ENCODE measurements at regions not wholly inside any gene's neighbourhood (a gene's known extent, or its start where the extent isn't known, plus 50 kb on each side); places are given as distances from the start of the nearest gene placed in this dataset.

- no peaks in the 10 kb centered on the region for H3K4me1 Mint-ChIP-seq
- H3K27me3 Mint-ChIP-seq, result no peaks in the 10 kb centered on the region
- no peak for ATAC-seq (ENCODE audit: low read depth)
- no peak overlapping the region for H3K27ac Mint-ChIP-seq
- ChIA-PET POLR2A (no interaction called here), CTCF (no interaction called here)
- DNase-seq, result no peak
- no peak overlapping the region for H3K4me3 Mint-ChIP-seq
- intact Hi-C loops (cut with micrococcal nuclease), result no loop called here
- H3K36me3 Mint-ChIP-seq (ENCODE audit: low read depth), result no peaks in the 10 kb centered on the region
- H3K9me3 Mint-ChIP-seq, result no peaks in the 10 kb centered on the region
- no peak for TF ChIP-seq CTCF (IDR thresholded peaks at IDR 0.05)
Observed at GRCh38 chr5:67377631-67378030, 181.0 kb upstream of the CD180 start.

DNA sequence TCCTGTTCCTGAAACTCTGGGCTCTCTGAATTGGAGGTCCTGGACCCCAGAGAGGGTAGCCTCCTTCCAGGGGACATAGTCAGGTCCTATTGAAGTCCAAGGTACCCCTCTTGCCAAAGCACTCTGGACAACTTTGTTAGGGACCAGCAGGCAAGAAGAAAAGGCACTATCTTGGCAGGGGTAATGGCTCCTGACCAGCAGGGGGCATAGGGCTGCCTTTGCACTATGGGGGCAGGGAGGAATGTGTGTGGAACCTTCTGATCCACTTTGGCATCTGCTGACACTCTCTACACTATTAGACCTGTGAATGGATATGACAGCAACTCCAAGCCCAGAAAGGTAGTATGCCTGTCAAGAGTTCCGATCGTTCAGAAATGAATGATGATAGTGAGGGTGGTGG is 179.0 kb upstream of the CD180 start:
- intact Hi-C loops (cut with micrococcal nuclease), result no loop called here
- H3K36me3 Mint-ChIP-seq (ENCODE audit: low read depth), result no peaks in the 10 kb centered on the region
- TF ChIP-seq CTCF (IDR thresholded peaks at IDR 0.05), result no peak

DNA sequence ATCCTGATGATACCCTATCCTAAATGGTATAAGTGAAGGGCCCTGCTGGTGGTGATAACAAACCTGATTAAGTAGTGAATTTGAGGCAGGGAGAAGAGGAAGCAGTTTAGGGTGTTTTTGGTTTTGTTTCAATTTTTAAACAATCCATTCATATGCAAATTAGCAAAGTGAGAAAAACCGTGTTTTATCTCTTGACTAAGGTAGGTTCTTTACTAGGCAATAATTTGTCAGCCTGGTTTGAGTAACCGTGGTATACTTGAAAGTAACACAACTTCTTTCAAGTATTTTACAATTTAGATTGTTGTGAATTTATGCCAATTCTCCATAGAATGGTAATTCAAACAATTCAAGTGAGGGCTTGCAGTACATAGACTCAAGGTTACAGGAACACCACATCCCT is 177.8 kb upstream of the CD180 start:
- H3K27me3 Mint-ChIP-seq, result peaks cover under 1% of the 10 kb centered on the region
- ATAC-seq (ENCODE audit: low read depth) (no peak), DNase-seq (no peak)
- no peaks in the 10 kb centered on the region for H3K36me3 Mint-ChIP-seq (ENCODE audit: low read depth)
- H3K4me3 Mint-ChIP-seq, result no peak overlapping the region
- H3K27ac Mint-ChIP-seq, result no peak overlapping the region
- no peaks in the 10 kb centered on the region for H3K4me1 Mint-ChIP-seq
- TF ChIP-seq CTCF (IDR thresholded peaks at IDR 0.05), result no peak
- ChIA-PET POLR2A (no interaction called here), CTCF (no interaction called here)
- H3K9me3 Mint-ChIP-seq, result no peaks in the 10 kb centered on the region
- intact Hi-C loops (cut with micrococcal nuclease), result no loop called here

More for the DNA sequence above, 179.0 kb upstream of the CD180 start:
- DNase-seq, result no peak
- no peak overlapping the region for H3K4me3 Mint-ChIP-seq
- H3K9me3 Mint-ChIP-seq, result no peaks in the 10 kb centered on the region
- CTCF ChIA-PET, result no interaction called here
- POLR2A ChIA-PET, result no interaction called here
- no peak for ATAC-seq (ENCODE audit: low read depth)
- no peaks in the 10 kb centered on the region for H3K4me1 Mint-ChIP-seq
- H3K27ac Mint-ChIP-seq, result no peak overlapping the region
- H3K27me3 Mint-ChIP-seq, result no peaks in the 10 kb centered on the region

DNA sequence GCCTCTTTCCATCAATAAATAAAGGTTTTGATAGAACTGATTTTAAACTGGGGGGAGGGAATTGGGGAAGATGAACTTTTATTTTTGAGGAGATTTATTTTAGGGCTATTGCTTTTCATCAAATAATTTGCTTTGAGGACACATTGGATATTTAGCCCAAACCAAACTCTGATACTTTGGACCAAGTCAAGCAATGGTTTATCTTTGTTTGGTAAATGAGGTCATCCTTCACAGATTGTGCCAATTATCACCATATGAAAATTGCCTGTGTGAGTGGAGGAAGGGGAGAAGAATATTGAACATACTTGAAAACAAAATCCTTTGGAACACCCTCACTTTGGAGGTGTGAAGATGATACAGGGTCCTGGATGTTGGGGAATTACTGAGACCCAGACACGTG is 176.9 kb upstream of the CD180 start:
- no peak for DNase-seq
- Mint-ChIP-seq H3K27me3 (peaks cover 4% of the 10 kb centered on the region), H3K4me1 (no peaks in the 10 kb centered on the region), H3K9me3 (no peaks in the 10 kb centered on the region), H3K4me3 (no peak overlapping the region), H3K27ac (no peak overlapping the region), H3K36me3 (ENCODE audit: low read depth) (no peaks in the 10 kb centered on the region)
- POLR2A ChIA-PET, result no interaction called here
- CTCF ChIA-PET, result no interaction called here
- TF ChIP-seq CTCF (IDR thresholded peaks at IDR 0.05), result no peak
- ATAC-seq (ENCODE audit: low read depth), result no peak
- intact Hi-C loops (cut with micrococcal nuclease), result no loop called here

DNA sequence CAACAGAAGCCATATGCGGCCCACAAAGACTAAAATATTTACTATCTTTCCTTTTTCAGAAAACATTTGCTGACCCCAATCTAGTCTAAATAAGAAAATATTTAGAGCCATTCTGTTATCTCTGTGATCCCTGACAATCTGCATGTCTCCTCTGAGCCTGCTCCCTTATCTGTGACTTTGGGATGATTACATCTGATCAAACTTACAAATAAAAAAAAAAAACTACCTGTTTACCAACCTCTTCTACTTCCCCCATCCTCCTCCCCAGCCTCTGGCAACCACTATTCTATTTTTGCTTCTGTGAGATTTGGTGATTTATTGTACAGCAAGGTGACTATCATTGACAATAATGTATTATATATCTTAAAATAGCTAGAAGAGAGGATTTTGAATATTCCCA is 176.3 kb upstream of the CD180 start:
- ChIA-PET CTCF (no interaction called here), POLR2A (no interaction called here)
- no peaks in the 10 kb centered on the region for H3K4me1 Mint-ChIP-seq
- H3K4me3 Mint-ChIP-seq, result no peak overlapping the region
- intact Hi-C loops (cut with micrococcal nuclease), result no loop called here
- H3K27ac Mint-ChIP-seq, result no peak overlapping the region
- ATAC-seq (ENCODE audit: low read depth) (no peak), DNase-seq (no peak)
- H3K9me3 Mint-ChIP-seq, result no peaks in the 10 kb centered on the region
- TF ChIP-seq CTCF (IDR thresholded peaks at IDR 0.05), result no peak
- no peaks in the 10 kb centered on the region for H3K36me3 Mint-ChIP-seq (ENCODE audit: low read depth)
- H3K27me3 Mint-ChIP-seq, result peaks cover 5% of the 10 kb centered on the region

Measured in activated B cell treated with CpG ODN at 0.5 μM for 24 hours (primary cell).